ENCODE measurements at regions not wholly inside any gene's neighbourhood (a gene's known extent, or its start where the extent isn't known, plus 50 kb on each side); places are given as distances from the start of the nearest gene placed in this dataset.

DNA sequence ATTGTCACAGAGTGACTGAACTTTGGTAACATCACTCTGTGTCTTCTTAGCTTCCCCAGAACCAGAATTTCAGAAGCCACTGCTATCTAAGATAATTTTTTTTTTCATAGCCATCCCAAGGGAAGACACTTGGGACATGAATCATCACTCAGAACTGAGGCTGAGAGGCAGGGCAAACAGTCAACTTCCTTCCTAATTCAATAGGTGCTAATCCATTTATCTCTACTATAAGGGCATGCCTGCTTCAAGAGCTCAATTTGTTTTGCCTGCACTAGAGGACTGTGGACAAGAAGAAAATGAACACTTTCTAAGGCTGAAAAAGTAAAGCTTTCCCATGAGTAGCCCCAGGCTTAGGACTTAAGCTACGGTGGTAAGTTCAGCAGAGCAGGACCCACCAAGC, 56.7 kb upstream of the MYRIP start:
- TF ChIP-seq, protein P1, sequence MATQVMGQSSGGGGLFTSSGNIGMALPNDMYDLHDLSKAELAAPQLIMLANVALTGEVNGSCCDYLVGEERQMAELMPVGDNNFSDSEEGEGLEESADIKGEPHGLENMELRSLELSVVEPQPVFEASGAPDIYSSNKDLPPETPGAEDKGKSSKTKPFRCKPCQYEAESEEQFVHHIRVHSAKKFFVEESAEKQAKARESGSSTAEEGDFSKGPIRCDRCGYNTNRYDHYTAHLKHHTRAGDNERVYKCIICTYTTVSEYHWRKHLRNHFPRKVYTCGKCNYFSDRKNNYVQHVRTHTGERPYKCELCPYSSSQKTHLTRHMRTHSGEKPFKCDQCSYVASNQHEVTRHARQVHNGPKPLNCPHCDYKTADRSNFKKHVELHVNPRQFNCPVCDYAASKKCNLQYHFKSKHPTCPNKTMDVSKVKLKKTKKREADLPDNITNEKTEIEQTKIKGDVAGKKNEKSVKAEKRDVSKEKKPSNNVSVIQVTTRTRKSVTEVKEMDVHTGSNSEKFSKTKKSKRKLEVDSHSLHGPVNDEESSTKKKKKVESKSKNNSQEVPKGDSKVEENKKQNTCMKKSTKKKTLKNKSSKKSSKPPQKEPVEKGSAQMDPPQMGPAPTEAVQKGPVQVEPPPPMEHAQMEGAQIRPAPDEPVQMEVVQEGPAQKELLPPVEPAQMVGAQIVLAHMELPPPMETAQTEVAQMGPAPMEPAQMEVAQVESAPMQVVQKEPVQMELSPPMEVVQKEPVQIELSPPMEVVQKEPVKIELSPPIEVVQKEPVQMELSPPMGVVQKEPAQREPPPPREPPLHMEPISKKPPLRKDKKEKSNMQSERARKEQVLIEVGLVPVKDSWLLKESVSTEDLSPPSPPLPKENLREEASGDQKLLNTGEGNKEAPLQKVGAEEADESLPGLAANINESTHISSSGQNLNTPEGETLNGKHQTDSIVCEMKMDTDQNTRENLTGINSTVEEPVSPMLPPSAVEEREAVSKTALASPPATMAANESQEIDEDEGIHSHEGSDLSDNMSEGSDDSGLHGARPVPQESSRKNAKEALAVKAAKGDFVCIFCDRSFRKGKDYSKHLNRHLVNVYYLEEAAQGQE (IDR thresholded peaks at IDR 0.05; ENCODE audit: low read depth) = no peak
- TF ChIP-seq CREB1 (IDR thresholded peaks at IDR 0.05; ENCODE audit: low read depth) = no peak
- TF ChIP-seq TCF12 (IDR thresholded peaks at IDR 0.05; ENCODE audit: low read depth) = no peak
- no peak for TF ChIP-seq EP300 (IDR thresholded peaks at IDR 0.05; ENCODE audit: borderline replicate concordance)
- no peak for TF ChIP-seq NFIC (IDR thresholded peaks at IDR 0.05)
- TF ChIP-seq ZBTB7A (IDR thresholded peaks at IDR 0.05; ENCODE audit: low read depth) = no peak
- TF ChIP-seq EGR1 (IDR thresholded peaks at IDR 0.05) = no peak
- TF ChIP-seq TAF1 (IDR thresholded peaks at IDR 0.05; ENCODE audit: low read depth) = no peak
- no peak for TF ChIP-seq FOXM1 (IDR thresholded peaks at IDR 0.05; ENCODE audit: borderline replicate concordance, low read depth)
- TF ChIP-seq, protein P2, sequence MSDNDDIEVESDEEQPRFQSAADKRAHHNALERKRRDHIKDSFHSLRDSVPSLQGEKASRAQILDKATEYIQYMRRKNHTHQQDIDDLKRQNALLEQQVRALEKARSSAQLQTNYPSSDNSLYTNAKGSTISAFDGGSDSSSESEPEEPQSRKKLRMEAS (IDR thresholded peaks at IDR 0.05) = no peak
- no peak for TF ChIP-seq YY1 (IDR thresholded peaks at IDR 0.05; ENCODE audit: low read depth)
- TF ChIP-seq, protein P3, sequence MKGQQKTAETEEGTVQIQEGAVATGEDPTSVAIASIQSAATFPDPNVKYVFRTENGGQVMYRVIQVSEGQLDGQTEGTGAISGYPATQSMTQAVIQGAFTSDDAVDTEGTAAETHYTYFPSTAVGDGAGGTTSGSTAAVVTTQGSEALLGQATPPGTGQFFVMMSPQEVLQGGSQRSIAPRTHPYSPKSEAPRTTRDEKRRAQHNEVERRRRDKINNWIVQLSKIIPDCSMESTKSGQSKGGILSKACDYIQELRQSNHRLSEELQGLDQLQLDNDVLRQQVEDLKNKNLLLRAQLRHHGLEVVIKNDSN (IDR thresholded peaks at IDR 0.05) = no peak

DNA sequence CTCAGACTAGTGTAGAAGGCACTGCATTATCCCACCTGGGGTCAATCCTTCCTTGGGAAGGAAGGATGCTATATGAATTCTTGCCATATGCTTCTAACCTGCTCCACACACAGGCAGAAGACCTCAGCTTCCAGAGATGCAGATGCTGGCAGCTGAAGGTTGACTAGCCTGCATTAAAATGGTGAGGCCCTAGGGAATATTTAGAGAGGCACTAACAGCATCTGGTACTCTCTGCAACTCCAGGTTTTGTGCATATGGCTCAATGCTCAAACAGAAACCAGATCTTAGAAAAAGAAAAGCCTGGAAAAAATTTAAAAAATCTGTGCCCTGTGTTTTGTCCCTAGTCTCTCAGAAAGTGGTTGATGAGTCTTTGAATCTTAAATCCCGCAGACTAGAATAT, 56.0 kb upstream of the MYRIP start:
- TF ChIP-seq FOXM1 (IDR thresholded peaks at IDR 0.05; ENCODE audit: borderline replicate concordance, low read depth) = no peak
- no peak for TF ChIP-seq CEBPB (IDR thresholded peaks at IDR 0.05)
- no peak for TF ChIP-seq RAD21 (IDR thresholded peaks at IDR 0.05; ENCODE audit: low read depth)
- no peak for TF ChIP-seq ZBTB7A (IDR thresholded peaks at IDR 0.05; ENCODE audit: low read depth)
- TF ChIP-seq EP300 (IDR thresholded peaks at IDR 0.05; ENCODE audit: borderline replicate concordance) = no peak
- TF ChIP-seq, protein P2 (IDR thresholded peaks at IDR 0.05) = no peak
- no peak for TF ChIP-seq YY1 (IDR thresholded peaks at IDR 0.05; ENCODE audit: low read depth)
- TF ChIP-seq, protein P1 (IDR thresholded peaks at IDR 0.05; ENCODE audit: low read depth) = no peak

DNA sequence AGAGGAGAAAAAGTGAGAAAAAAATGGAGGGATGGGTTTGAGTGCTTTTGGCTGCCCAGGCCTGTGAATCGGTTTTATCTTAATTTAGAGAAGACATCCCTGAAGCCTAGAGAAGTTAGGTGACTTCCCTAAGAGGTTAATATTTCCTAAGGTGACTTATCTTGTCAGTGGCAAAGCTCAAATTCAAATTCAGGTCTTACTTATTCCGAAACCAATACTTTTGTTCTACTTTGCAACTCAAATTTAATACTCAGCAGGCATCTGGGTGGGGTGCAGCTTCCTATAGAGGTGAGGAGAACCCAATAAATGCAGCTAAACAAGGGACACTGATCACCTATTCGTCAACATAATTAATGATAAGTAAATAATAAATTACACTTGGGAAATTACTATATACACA, 54.9 kb upstream of the MYRIP start:
- TF ChIP-seq EP300 (IDR thresholded peaks at IDR 0.05; ENCODE audit: borderline replicate concordance) = no peak
- TF ChIP-seq ZBTB7A (IDR thresholded peaks at IDR 0.05; ENCODE audit: low read depth) = no peak
- no peak for TF ChIP-seq NFIC (IDR thresholded peaks at IDR 0.05)
- TF ChIP-seq, protein P3 (IDR thresholded peaks at IDR 0.05) = no peak
- TF ChIP-seq, protein P1 (IDR thresholded peaks at IDR 0.05; ENCODE audit: low read depth) = no peak
- no peak for TF ChIP-seq RAD21 (IDR thresholded peaks at IDR 0.05; ENCODE audit: low read depth)
- no peak for TF ChIP-seq TCF12 (IDR thresholded peaks at IDR 0.05; ENCODE audit: low read depth)
- TF ChIP-seq, protein P2 (IDR thresholded peaks at IDR 0.05) = no peak
- TF ChIP-seq CREB1 (IDR thresholded peaks at IDR 0.05; ENCODE audit: low read depth) = no peak

DNA sequence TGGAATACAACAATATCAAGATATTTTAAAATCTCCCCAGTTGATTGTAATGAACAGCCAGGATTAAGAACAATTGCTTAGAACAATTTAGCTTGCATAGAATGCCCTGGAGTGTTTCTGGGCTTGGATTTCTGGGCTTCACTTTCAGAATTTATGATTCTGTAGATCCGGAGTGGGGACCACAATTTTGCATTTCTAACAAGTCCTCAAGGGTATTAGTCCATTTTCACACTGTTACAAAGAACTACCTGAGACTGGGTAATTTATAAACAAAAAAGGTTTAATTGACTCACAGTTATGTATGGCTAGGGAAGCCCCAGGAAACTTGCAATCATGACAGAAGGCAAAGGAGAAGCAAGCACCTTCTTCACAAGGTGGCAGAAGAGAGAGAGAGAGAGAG, 54.3 kb upstream of the MYRIP start:
- TF ChIP-seq, protein P3 (IDR thresholded peaks at IDR 0.05) = no peak
- TF ChIP-seq FOXM1 (IDR thresholded peaks at IDR 0.05; ENCODE audit: borderline replicate concordance, low read depth) (no peak), TEAD4 (IDR thresholded peaks at IDR 0.05) (no peak), EP300 (IDR thresholded peaks at IDR 0.05; ENCODE audit: borderline replicate concordance) (no peak), RAD21 (IDR thresholded peaks at IDR 0.05; ENCODE audit: low read depth) (no peak), CREB1 (IDR thresholded peaks at IDR 0.05; ENCODE audit: low read depth) (no peak), ZBTB7A (IDR thresholded peaks at IDR 0.05; ENCODE audit: low read depth) (no peak), YY1 (IDR thresholded peaks at IDR 0.05; ENCODE audit: low read depth) (no peak), CEBPB (IDR thresholded peaks at IDR 0.05) (no peak), TAF1 (IDR thresholded peaks at IDR 0.05; ENCODE audit: low read depth) (no peak), NFIC (IDR thresholded peaks at IDR 0.05) (no peak), EGR1 (IDR thresholded peaks at IDR 0.05) (no peak), TCF12 (IDR thresholded peaks at IDR 0.05; ENCODE audit: low read depth) (no peak)
- TF ChIP-seq, protein P1 (IDR thresholded peaks at IDR 0.05; ENCODE audit: low read depth) = no peak
- TF ChIP-seq, protein P2 (IDR thresholded peaks at IDR 0.05) = no peak
